ENCODE measurements at regions not wholly inside any gene's neighbourhood (a gene's known extent, or its start where the extent isn't known, plus 50 kb on each side); places are given as distances from the start of the nearest gene placed in this dataset.
A peak's percentile ranks its signal among the peaks of the same experiment; 100 is the strongest.

GRCh38 chr3:106725566-106725965, 651.7 kb upstream of the CCDC54 start:
- ATAC-seq: no peak
- FAIRE-seq: no peak
- H3K27ac ChIP-seq: no peak overlapping the region
- no peaks in the 10 kb centered on the region for H3K27me3 ChIP-seq
- TF ChIP-seq CTCF (IDR thresholded peaks at IDR 0.05): no peak
- no peaks in the 10 kb centered on the region for H3K36me3 ChIP-seq
- intact Hi-C loops (cut with DNase I): no loop called here
- H3K9me3 ChIP-seq: no peaks in the 10 kb centered on the region
- H3K4me1 ChIP-seq: no peaks in the 10 kb centered on the region
- DNase-seq: no peak
- no peak overlapping the region for H3K4me3 ChIP-seq
- WGBS, 2 donors: 41 to 53% methylated on average over 3 of the region's 3 CpGs

DNA sequence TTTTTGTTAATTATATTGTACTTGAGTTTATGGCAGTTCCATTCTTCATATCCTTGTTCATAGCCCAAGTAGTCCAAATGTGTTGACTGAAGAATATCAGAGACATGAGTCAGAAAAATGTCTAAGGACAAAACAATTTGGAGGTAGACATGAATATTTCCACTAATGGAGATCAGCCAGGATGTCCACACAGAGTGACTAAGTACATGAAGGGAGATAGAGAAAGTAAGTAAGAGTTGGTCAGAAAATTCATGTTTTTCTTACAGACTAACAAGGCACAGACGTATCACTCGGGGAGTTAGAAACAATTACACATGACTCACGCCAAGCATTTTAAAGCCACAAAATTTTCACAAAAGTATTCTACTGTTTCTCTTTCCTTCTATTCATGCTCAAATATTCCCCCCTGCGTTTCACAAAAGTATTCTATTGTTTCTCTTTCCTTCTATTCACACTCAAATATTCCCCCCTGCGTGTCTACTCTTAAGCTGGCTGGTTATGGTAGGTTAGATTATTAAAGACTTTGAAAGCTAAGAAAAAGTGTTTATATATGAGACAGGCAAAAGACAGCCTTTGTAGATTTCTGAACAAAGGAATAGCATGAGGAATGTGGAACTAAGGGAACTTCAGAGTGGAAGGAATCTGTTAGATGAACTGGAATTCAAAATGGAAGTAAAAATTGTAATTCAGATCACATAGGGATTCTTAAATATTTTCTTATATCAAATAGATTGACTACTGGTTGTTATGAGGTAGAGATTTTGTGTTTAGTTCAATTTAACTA, 648.7 kb upstream of the CCDC54 start:
- no peaks in the 10 kb centered on the region for H3K27me3 ChIP-seq
- H3K36me3 ChIP-seq: no peaks in the 10 kb centered on the region
- DNase-seq (no peak), FAIRE-seq (no peak), ATAC-seq (peak in 1 of 4 donors; percentile 44)
- intact Hi-C loops (cut with DNase I): no loop called here
- no peak for TF ChIP-seq CTCF (IDR thresholded peaks at IDR 0.05)
- H3K9me3 ChIP-seq: no peaks in the 10 kb centered on the region
- 58 to 74% methylated on average over 5 of the region's 5 CpGs for WGBS, 2 donors
- H3K4me1 ChIP-seq: no peaks in the 10 kb centered on the region
- no peak overlapping the region for H3K27ac ChIP-seq
- H3K4me3 ChIP-seq: no peak overlapping the region

DNA sequence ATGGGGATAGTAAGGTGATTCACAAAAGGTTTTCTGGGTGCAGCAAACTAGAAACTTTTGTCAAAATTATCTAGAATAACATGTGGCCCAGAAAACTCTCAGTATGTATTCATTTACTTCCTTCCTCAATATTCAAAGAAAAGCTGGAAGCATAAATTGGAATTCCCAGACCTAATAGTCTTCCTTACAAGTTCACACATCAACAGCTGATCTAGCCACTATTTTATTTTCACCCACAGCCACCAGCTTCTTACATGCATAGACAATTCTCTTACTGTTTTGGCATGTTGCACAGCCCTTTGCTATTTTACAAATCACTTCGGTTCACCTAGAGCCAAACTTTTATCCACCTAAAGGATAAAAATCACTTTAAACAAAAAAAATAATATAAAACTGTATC, 647.8 kb upstream of the CCDC54 start:
- no peaks in the 10 kb centered on the region for H3K36me3 ChIP-seq
- WGBS, 2 donors: 44 to 62% methylated on average over 1 of the region's 1 CpG
- H3K9me3 ChIP-seq: no peaks in the 10 kb centered on the region
- H3K4me1 ChIP-seq: no peaks in the 10 kb centered on the region
- intact Hi-C loops (cut with DNase I): no loop called here
- FAIRE-seq: no peak
- ATAC-seq: no peak
- TF ChIP-seq CTCF (IDR thresholded peaks at IDR 0.05): no peak
- no peak overlapping the region for H3K4me3 ChIP-seq
- H3K27ac ChIP-seq: no peak overlapping the region
- no peak for DNase-seq
- no peaks in the 10 kb centered on the region for H3K27me3 ChIP-seq

- DNase-seq: no peak
- 59 to 65% methylated on average over 2 of the region's 2 CpGs for WGBS, 2 donors
- no peaks in the 10 kb centered on the region for H3K27me3 ChIP-seq
- H3K27ac ChIP-seq: no peak overlapping the region
- FAIRE-seq: no peak
- no peak overlapping the region for H3K4me3 ChIP-seq
- intact Hi-C loops (cut with DNase I): no loop called here
- H3K4me1 ChIP-seq: no peaks in the 10 kb centered on the region
- no peaks in the 10 kb centered on the region for H3K36me3 ChIP-seq
- no peak for ATAC-seq
- no peak for TF ChIP-seq CTCF (IDR thresholded peaks at IDR 0.05)
- no peaks in the 10 kb centered on the region for H3K9me3 ChIP-seq
Measured at GRCh38 chr3:106731230-106731629, 646.0 kb upstream of the CCDC54 start.

- Histone ChIP-seq H3K4me3 (no peak overlapping the region), H3K4me1 (no peaks in the 10 kb centered on the region), H3K36me3 (no peaks in the 10 kb centered on the region), H3K27ac (no peak overlapping the region), H3K27me3 (no peaks in the 10 kb centered on the region), H3K9me3 (no peaks in the 10 kb centered on the region)
- WGBS, 2 donors: 55 to 57% methylated on average over 1 of the region's 1 CpG
- no peak for DNase-seq
- intact Hi-C loops (cut with DNase I): no loop called here
- no peak for TF ChIP-seq CTCF (IDR thresholded peaks at IDR 0.05)
- no peak for ATAC-seq
- no peak for FAIRE-seq
Measured at GRCh38 chr3:106734712-106735111, 642.5 kb upstream of the CCDC54 start.

Measured in pancreas (tissue), 10 donors.